Esophagus (tissue), 2 donors: ENCODE measurements at regions not wholly inside any gene's neighbourhood (a gene's known extent, or its start where the extent isn't known, plus 50 kb on each side); places are given as distances from the start of the nearest gene placed in this dataset.
A peak's percentile ranks its signal among the peaks of the same experiment; 100 is the strongest.

Source experiments
- H3K27ac ChIP-seq, 2 donors: one replicate each; pipeline ENCODE4 v1.5.1; 2013; ENCODE audit warnings: low read depth in 2 of 2, mild to moderate bottlenecking in 2 of 2, inconsistent platforms in 1 of 2, low read length in 1 of 2, moderate library complexity in 1 of 2
- H3K27me3 ChIP-seq, 2 donors: one replicate each; pipeline ENCODE4 v1.6.1; 2013; ENCODE audit warnings: low read length in 2 of 2, control low read depth in 1 of 2, mild to moderate bottlenecking in 1 of 2; ENCODE audit not compliant: insufficient read depth in 2 of 2, control insufficient read depth in 1 of 2
- H3K36me3 ChIP-seq, 2 donors: one replicate each; pipeline ENCODE4 v1.6.1; 2013; ENCODE audit warnings: low read length in 1 of 2; ENCODE audit not compliant: control insufficient read depth in 2 of 2, insufficient read depth in 2 of 2
- H3K4me1 ChIP-seq, 2 donors: one replicate each; pipeline ENCODE4 v1.6.1; 2013; ENCODE audit warnings: low read length in 1 of 2; ENCODE audit not compliant: control insufficient read depth in 2 of 2, insufficient read depth in 2 of 2
- H3K4me3 ChIP-seq, 2 donors: one replicate each; pipeline ENCODE4 v1.5.1; 2013; ENCODE audit warnings: low read length in 2 of 2, mild to moderate bottlenecking in 2 of 2, low read depth in 1 of 2, moderate library complexity in 1 of 2
- H3K9me3 ChIP-seq, 2 donors: one replicate each; pipeline ENCODE4 v1.6.1; 2013; ENCODE audit warnings: mild to moderate bottlenecking in 2 of 2, low read depth in 1 of 2, low read length in 1 of 2, moderate library complexity in 1 of 2; ENCODE audit not compliant: control insufficient read depth in 2 of 2, insufficient read depth in 1 of 2
- WGBS, 2 donors: extraction: QIAGEN DNeasy Blood & Tissue Kit; methylation state at CpG; one replicate each; pipeline ENCODE4 v1.1.7; 2013; 5-methylcytosine and 5-hydroxymethylcytosine counted together
- donor health status: healthy with polysubstance abuse.
- donor health status: Bipolar disorder and iron deficiency.

- Histone ChIP-seq H3K27me3 (no peaks in the 10 kb centered on the region), H3K27ac (no peak overlapping the region), H3K9me3 (no peaks in the 10 kb centered on the region), H3K4me1 (no peaks in the 10 kb centered on the region), H3K4me3 (no peak overlapping the region), H3K36me3 (no peaks in the 10 kb centered on the region)
- WGBS, 2 donors, result 75 to 77% methylated on average over 1 of the region's 1 CpG
Observed at GRCh38 chr3:66165660-66166059, 55.1 kb upstream of the SLC25A26 start.

GRCh38 chr3:66164155-66164554, 56.6 kb upstream of the SLC25A26 start:
- H3K27me3 ChIP-seq, result no peaks in the 10 kb centered on the region
- no peaks in the 10 kb centered on the region for H3K4me1 ChIP-seq
- H3K36me3 ChIP-seq, result no peaks in the 10 kb centered on the region
- no peaks in the 10 kb centered on the region for H3K9me3 ChIP-seq
- no peak overlapping the region for H3K4me3 ChIP-seq
- H3K27ac ChIP-seq, result no peak overlapping the region

- 78 to 83% methylated on average over 5 of the region's 5 CpGs for WGBS, 2 donors
- no peak overlapping the region for H3K4me3 ChIP-seq
- no peak overlapping the region for H3K27ac ChIP-seq
Observed at GRCh38 chr3:66163222-66163621, 57.6 kb upstream of the SLC25A26 start.

GRCh38 chr3:66162766-66163165, 58.0 kb upstream of the SLC25A26 start:
- 81 to 82% methylated on average over 3 of the region's 3 CpGs for WGBS, 2 donors
- H3K36me3 ChIP-seq, result no peaks in the 10 kb centered on the region
- H3K4me3 ChIP-seq, result no peak overlapping the region
- H3K4me1 ChIP-seq, result no peaks in the 10 kb centered on the region
- no peak overlapping the region for H3K27ac ChIP-seq
- H3K9me3 ChIP-seq, result no peaks in the 10 kb centered on the region
- no peaks in the 10 kb centered on the region for H3K27me3 ChIP-seq

More at GRCh38 chr3:66163222-66163621, 57.6 kb upstream of the SLC25A26 start:
- Histone ChIP-seq H3K27me3 (no peaks in the 10 kb centered on the region), H3K4me1 (no peaks in the 10 kb centered on the region), H3K36me3 (no peaks in the 10 kb centered on the region), H3K9me3 (no peaks in the 10 kb centered on the region)

- Histone ChIP-seq H3K36me3 (no peaks in the 10 kb centered on the region), H3K27me3 (no peaks in the 10 kb centered on the region), H3K4me3 (no peak overlapping the region), H3K27ac (no peak overlapping the region), H3K9me3 (no peaks in the 10 kb centered on the region), H3K4me1 (no peaks in the 10 kb centered on the region)
- 77 to 82% methylated on average over 5 of the region's 5 CpGs for WGBS, 2 donors
Observed at GRCh38 chr3:66158933-66159683, 61.7 kb upstream of the SLC25A26 start.

GRCh38 chr3:66154444-66154861, 66.3 kb upstream of the SLC25A26 start:
- Histone ChIP-seq H3K9me3 (no peaks in the 10 kb centered on the region), H3K27me3 (no peaks in the 10 kb centered on the region), H3K4me3 (no peak overlapping the region), H3K27ac (no peak overlapping the region), H3K36me3 (no peaks in the 10 kb centered on the region), H3K4me1 (no peaks in the 10 kb centered on the region)
- 47 to 52% methylated on average over 9 of the region's 9 CpGs for WGBS, 2 donors

- no peaks in the 10 kb centered on the region for H3K4me1 ChIP-seq
- no peaks in the 10 kb centered on the region for H3K9me3 ChIP-seq
- H3K4me3 ChIP-seq, result peak overlapping the region in 1 of 2 donors; percentile 0
- no peaks in the 10 kb centered on the region for H3K36me3 ChIP-seq
- WGBS, 2 donors, result 56 to 57% methylated on average over 25 of the region's 25 CpGs
- no peaks in the 10 kb centered on the region for H3K27me3 ChIP-seq
- H3K27ac ChIP-seq, result no peak overlapping the region
Observed at GRCh38 chr3:66153481-66154443, 67.0 kb upstream of the SLC25A26 start.

GRCh38 chr3:66152336-66152735, 68.5 kb upstream of the SLC25A26 start:
- no peaks in the 10 kb centered on the region for H3K9me3 ChIP-seq
- 79 to 93% methylated on average over 2 of the region's 2 CpGs for WGBS, 2 donors
- H3K4me3 ChIP-seq, result no peak overlapping the region
- H3K36me3 ChIP-seq, result no peaks in the 10 kb centered on the region
- H3K4me1 ChIP-seq, result no peaks in the 10 kb centered on the region
- no peak overlapping the region for H3K27ac ChIP-seq
- H3K27me3 ChIP-seq, result no peaks in the 10 kb centered on the region

- 88 to 89% methylated on average over 5 of the region's 5 CpGs for WGBS, 2 donors
- Histone ChIP-seq H3K4me3 (no peak overlapping the region), H3K9me3 (no peaks in the 10 kb centered on the region)
Observed at GRCh38 chr3:66150977-66151376, 69.8 kb upstream of the SLC25A26 start.

More at GRCh38 chr3:66150977-66151376, 69.8 kb upstream of the SLC25A26 start:
- H3K27ac ChIP-seq, result no peak overlapping the region
- no peaks in the 10 kb centered on the region for H3K4me1 ChIP-seq
- H3K36me3 ChIP-seq, result no peaks in the 10 kb centered on the region
- no peaks in the 10 kb centered on the region for H3K27me3 ChIP-seq
